ENCODE measurements at regions not wholly inside any gene's neighbourhood (a gene's known extent, or its start where the extent isn't known, plus 50 kb on each side); places are given as distances from the start of the nearest gene placed in this dataset.

DNA sequence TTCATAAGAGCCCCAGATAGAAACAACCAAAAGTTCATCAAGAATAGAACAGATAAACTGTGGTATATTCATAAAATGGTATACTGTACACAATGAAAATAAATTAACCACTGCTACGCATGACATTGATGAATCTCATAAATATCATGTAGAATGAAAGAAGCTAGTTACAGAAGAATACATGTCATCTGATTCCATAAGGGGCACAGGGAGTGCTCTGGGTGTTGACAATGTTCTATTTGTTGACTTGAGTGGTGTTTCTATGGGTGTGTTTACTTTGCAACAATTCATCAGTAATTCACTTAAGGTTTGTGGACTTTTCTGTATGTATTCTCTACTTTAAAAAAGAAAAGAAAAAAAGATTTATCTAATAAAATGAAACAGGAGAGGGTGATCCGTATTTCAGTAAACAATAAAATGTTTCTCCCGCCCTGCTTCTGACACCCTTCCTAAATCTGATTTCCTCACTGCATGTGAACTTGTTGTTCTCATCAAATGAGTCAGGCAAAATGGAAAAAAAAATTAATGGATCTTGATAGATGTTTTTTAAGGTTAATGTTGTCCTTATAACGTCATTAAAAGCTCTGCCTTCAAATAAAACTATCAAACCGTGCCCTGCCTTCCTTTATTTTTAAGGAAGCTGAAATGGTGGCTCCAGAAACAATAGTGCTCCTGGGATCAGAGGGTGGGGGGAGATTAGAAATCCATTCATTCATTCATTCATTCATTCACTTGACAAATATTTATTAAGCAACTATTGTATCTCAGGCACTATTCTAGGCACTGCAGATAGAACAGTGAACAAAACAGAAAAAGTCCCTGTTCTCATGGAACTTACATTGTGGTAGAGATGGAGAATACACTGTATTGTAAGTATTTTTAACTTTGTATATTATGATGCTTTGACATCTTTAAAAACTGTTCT, 77.2 kb upstream of the CD44 start (continued):
- TF ChIP-seq NFATC4 (CRISPR knock-in tag; IDR thresholded peaks at IDR 0.05) (no peak), ZNF671 (CRISPR knock-in tag; IDR thresholded peaks at IDR 0.05) (no peak), GABPB1 (CRISPR knock-in tag; IDR thresholded peaks at IDR 0.05) (no peak), RELA (CRISPR knock-in tag; IDR thresholded peaks at IDR 0.05; ENCODE audit: borderline replicate concordance) (no peak), FOXP1 (CRISPR knock-in tag; IDR thresholded peaks at IDR 0.05; ENCODE audit: borderline replicate concordance) (no peak), NR3C1 (CRISPR knock-in tag; conservative IDR thresholded peaks at IDR 0.05; ENCODE audit: low read depth) (no peak)
- TF ChIP-seq, protein P1, sequence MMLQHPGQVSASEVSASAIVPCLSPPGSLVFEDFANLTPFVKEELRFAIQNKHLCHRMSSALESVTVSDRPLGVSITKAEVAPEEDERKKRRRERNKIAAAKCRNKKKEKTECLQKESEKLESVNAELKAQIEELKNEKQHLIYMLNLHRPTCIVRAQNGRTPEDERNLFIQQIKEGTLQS (CRISPR knock-in tag; conservative IDR thresholded peaks at IDR 0.05): no peak
- TF ChIP-seq, protein P2, sequence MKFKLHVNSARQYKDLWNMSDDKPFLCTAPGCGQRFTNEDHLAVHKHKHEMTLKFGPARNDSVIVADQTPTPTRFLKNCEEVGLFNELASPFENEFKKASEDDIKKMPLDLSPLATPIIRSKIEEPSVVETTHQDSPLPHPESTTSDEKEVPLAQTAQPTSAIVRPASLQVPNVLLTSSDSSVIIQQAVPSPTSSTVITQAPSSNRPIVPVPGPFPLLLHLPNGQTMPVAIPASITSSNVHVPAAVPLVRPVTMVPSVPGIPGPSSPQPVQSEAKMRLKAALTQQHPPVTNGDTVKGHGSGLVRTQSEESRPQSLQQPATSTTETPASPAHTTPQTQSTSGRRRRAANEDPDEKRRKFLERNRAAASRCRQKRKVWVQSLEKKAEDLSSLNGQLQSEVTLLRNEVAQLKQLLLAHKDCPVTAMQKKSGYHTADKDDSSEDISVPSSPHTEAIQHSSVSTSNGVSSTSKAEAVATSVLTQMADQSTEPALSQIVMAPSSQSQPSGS (CRISPR knock-in tag; IDR thresholded peaks at IDR 0.05; ENCODE audit: borderline replicate concordance, low read depth): no peak
- TF ChIP-seq, protein P3, sequence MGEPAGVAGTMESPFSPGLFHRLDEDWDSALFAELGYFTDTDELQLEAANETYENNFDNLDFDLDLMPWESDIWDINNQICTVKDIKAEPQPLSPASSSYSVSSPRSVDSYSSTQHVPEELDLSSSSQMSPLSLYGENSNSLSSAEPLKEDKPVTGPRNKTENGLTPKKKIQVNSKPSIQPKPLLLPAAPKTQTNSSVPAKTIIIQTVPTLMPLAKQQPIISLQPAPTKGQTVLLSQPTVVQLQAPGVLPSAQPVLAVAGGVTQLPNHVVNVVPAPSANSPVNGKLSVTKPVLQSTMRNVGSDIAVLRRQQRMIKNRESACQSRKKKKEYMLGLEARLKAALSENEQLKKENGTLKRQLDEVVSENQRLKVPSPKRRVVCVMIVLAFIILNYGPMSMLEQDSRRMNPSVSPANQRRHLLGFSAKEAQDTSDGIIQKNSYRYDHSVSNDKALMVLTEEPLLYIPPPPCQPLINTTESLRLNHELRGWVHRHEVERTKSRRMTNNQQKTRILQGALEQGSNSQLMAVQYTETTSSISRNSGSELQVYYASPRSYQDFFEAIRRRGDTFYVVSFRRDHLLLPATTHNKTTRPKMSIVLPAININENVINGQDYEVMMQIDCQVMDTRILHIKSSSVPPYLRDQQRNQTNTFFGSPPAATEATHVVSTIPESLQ (CRISPR knock-in tag; IDR thresholded peaks at IDR 0.05): no peak
- TF ChIP-seq, protein P4, sequence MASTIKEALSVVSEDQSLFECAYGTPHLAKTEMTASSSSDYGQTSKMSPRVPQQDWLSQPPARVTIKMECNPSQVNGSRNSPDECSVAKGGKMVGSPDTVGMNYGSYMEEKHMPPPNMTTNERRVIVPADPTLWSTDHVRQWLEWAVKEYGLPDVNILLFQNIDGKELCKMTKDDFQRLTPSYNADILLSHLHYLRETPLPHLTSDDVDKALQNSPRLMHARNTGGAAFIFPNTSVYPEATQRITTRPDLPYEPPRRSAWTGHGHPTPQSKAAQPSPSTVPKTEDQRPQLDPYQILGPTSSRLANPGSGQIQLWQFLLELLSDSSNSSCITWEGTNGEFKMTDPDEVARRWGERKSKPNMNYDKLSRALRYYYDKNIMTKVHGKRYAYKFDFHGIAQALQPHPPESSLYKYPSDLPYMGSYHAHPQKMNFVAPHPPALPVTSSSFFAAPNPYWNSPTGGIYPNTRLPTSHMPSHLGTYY (CRISPR knock-in tag; IDR thresholded peaks at IDR 0.05): no peak
- TF ChIP-seq, protein P5, sequence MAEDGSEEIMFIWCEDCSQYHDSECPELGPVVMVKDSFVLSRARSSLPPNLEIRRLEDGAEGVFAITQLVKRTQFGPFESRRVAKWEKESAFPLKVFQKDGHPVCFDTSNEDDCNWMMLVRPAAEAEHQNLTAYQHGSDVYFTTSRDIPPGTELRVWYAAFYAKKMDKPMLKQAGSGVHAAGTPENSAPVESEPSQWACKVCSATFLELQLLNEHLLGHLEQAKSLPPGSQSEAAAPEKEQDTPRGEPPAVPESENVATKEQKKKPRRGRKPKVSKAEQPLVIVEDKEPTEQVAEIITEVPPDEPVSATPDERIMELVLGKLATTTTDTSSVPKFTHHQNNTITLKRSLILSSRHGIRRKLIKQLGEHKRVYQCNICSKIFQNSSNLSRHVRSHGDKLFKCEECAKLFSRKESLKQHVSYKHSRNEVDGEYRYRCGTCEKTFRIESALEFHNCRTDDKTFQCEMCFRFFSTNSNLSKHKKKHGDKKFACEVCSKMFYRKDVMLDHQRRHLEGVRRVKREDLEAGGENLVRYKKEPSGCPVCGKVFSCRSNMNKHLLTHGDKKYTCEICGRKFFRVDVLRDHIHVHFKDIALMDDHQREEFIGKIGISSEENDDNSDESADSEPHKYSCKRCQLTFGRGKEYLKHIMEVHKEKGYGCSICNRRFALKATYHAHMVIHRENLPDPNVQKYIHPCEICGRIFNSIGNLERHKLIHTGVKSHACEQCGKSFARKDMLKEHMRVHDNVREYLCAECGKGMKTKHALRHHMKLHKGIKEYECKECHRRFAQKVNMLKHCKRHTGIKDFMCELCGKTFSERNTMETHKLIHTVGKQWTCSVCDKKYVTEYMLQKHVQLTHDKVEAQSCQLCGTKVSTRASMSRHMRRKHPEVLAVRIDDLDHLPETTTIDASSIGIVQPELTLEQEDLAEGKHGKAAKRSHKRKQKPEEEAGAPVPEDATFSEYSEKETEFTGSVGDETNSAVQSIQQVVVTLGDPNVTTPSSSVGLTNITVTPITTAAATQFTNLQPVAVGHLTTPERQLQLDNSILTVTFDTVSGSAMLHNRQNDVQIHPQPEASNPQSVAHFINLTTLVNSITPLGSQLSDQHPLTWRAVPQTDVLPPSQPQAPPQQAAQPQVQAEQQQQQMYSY (CRISPR knock-in tag; IDR thresholded peaks at IDR 0.05): no peak

DNA sequence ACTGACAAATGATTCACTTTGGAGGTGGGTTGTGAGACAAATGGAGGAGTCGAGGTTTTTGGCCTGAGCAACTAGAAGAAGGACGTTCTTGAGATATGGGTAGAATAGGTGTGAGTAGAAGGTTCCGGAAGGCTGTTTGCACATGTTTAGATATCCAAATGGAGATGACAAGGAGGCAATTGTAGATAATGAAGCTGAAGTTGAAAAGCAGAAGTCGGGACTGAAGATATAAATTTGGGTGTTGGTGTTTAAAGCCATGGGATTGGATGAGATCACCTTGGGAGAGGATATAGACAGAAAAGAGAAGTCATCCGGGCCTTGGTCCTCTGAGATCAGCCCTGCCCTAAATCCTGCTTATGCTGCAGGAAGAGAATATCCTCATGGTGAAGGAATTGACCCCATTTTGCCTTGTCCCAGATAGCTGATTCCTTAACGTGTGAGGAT, 75.5 kb upstream of the CD44 start:
- Mint-ChIP-seq H3K36me3 (no peaks in the 10 kb centered on the region), H3K27me3 (ENCODE audit: low read depth) (no peaks in the 10 kb centered on the region; the same call in 1 of the 2 replicates), H3K27ac (no peak overlapping the region), H3K4me3 (no peak overlapping the region), H3K9me3 (no peaks in the 10 kb centered on the region; the same call in 1 of the 2 replicates), H3K4me1 (no peaks in the 10 kb centered on the region)
- CTCF ChIA-PET: interaction anchor here (0.5 kb wide), 1 partner anchor 176 kb away, joined by 3 read pairs; no protein-coding TSS in a partner anchor
- no peak for ATAC-seq
- TF ChIP-seq TCF7 (CRISPR knock-in tag; IDR thresholded peaks at IDR 0.05; ENCODE audit: low read depth): no peak
- no peak for TF ChIP-seq ZNF416 (CRISPR knock-in tag; IDR thresholded peaks at IDR 0.05)
- TF ChIP-seq MYBL2 (CRISPR knock-in tag; IDR thresholded peaks at IDR 0.05): no peak
- TF ChIP-seq JUN (CRISPR knock-in tag; IDR thresholded peaks at IDR 0.05): no peak
- TF ChIP-seq OVOL2 (CRISPR knock-in tag; IDR thresholded peaks at IDR 0.05; ENCODE audit: borderline replicate concordance): no peak
- TF ChIP-seq, protein P1 (CRISPR knock-in tag; conservative IDR thresholded peaks at IDR 0.05): no peak
- DNase-seq (ENCODE audit: low spot score): no peak
- POLR2A ChIA-PET: no interaction called here
